ENCODE measurements at regions not wholly inside any gene's neighbourhood (a gene's known extent, or its start where the extent isn't known, plus 50 kb on each side); places are given as distances from the start of the nearest gene placed in this dataset.

- TF ChIP-seq GATA3 (IDR thresholded peaks at IDR 0.05; ENCODE audit: low read depth, low read length), result no peak
- TF ChIP-seq GATA2 (IDR thresholded peaks at IDR 0.05; ENCODE audit: low read depth, low read length), result no peak
Measured at GRCh38 chr2:163319006-163319405, 416.8 kb downstream of the FIGN start.

- TF ChIP-seq GATA2 (IDR thresholded peaks at IDR 0.05; ENCODE audit: low read depth, low read length) (no peak), GATA3 (IDR thresholded peaks at IDR 0.05; ENCODE audit: low read depth, low read length) (no peak)
Measured at GRCh38 chr2:163314712-163315111, 421.1 kb downstream of the FIGN start.

GRCh38 chr2:163312713-163313112 lies 423.1 kb downstream of the FIGN start:
- TF ChIP-seq GATA2 (IDR thresholded peaks at IDR 0.05; ENCODE audit: low read depth, low read length), result no peak
- TF ChIP-seq GATA3 (IDR thresholded peaks at IDR 0.05; ENCODE audit: low read depth, low read length), result no peak

GRCh38 chr2:163306647-163307046 lies 429.2 kb downstream of the FIGN start:
- no peak for TF ChIP-seq GATA2 (IDR thresholded peaks at IDR 0.05; ENCODE audit: low read depth, low read length)
- TF ChIP-seq GATA3 (IDR thresholded peaks at IDR 0.05; ENCODE audit: low read depth, low read length), result no peak

GRCh38 chr2:163302141-163302540 lies 433.7 kb downstream of the FIGN start:
- no peak for TF ChIP-seq GATA2 (IDR thresholded peaks at IDR 0.05; ENCODE audit: low read depth, low read length)
- TF ChIP-seq GATA3 (IDR thresholded peaks at IDR 0.05; ENCODE audit: low read depth, low read length), result no peak

GRCh38 chr2:163291790-163292189 lies 444.0 kb downstream of the FIGN start:
- no peak for TF ChIP-seq GATA3 (IDR thresholded peaks at IDR 0.05; ENCODE audit: low read depth, low read length)

- TF ChIP-seq GATA3 (IDR thresholded peaks at IDR 0.05; ENCODE audit: low read depth, low read length) (no peak), GATA2 (IDR thresholded peaks at IDR 0.05; ENCODE audit: low read depth, low read length) (no peak)
Measured at GRCh38 chr2:163281717-163282116, 443.1 kb upstream of the KCNH7 start.

- no peak for TF ChIP-seq GATA2 (IDR thresholded peaks at IDR 0.05; ENCODE audit: low read depth, low read length)
- no peak for TF ChIP-seq GATA3 (IDR thresholded peaks at IDR 0.05; ENCODE audit: low read depth, low read length)
Measured at GRCh38 chr2:163269374-163270021, 430.9 kb upstream of the KCNH7 start.

- TF ChIP-seq GATA2 (IDR thresholded peaks at IDR 0.05; ENCODE audit: low read depth, low read length) (no peak), GATA3 (IDR thresholded peaks at IDR 0.05; ENCODE audit: low read depth, low read length) (no peak)
Measured at GRCh38 chr2:163266772-163267171, 428.2 kb upstream of the KCNH7 start.

- TF ChIP-seq GATA3 (IDR thresholded peaks at IDR 0.05; ENCODE audit: low read depth, low read length) (no peak), GATA2 (IDR thresholded peaks at IDR 0.05; ENCODE audit: low read depth, low read length) (no peak)
Measured at GRCh38 chr2:163265562-163265961, 427.0 kb upstream of the KCNH7 start.

GRCh38 chr2:163264341-163264740 lies 425.8 kb upstream of the KCNH7 start:
- TF ChIP-seq GATA2 (IDR thresholded peaks at IDR 0.05; ENCODE audit: low read depth, low read length), result no peak
- no peak for TF ChIP-seq GATA3 (IDR thresholded peaks at IDR 0.05; ENCODE audit: low read depth, low read length)

GRCh38 chr2:163259489-163259888 lies 420.9 kb upstream of the KCNH7 start:
- TF ChIP-seq GATA2 (IDR thresholded peaks at IDR 0.05; ENCODE audit: low read depth, low read length) (no peak), GATA3 (IDR thresholded peaks at IDR 0.05; ENCODE audit: low read depth, low read length) (no peak)

- TF ChIP-seq GATA2 (IDR thresholded peaks at IDR 0.05; ENCODE audit: low read depth, low read length) (no peak), GATA3 (IDR thresholded peaks at IDR 0.05; ENCODE audit: low read depth, low read length) (no peak)
Measured at GRCh38 chr2:163255086-163255485, 416.5 kb upstream of the KCNH7 start.

- TF ChIP-seq GATA3 (IDR thresholded peaks at IDR 0.05; ENCODE audit: low read depth, low read length), result no peak
- no peak for TF ChIP-seq GATA2 (IDR thresholded peaks at IDR 0.05; ENCODE audit: low read depth, low read length)
Measured at GRCh38 chr2:163253621-163254285, 415.2 kb upstream of the KCNH7 start.

GRCh38 chr2:163252199-163252598 lies 413.6 kb upstream of the KCNH7 start:
- no peak for TF ChIP-seq GATA3 (IDR thresholded peaks at IDR 0.05; ENCODE audit: low read depth, low read length)
- no peak for TF ChIP-seq GATA2 (IDR thresholded peaks at IDR 0.05; ENCODE audit: low read depth, low read length)

All from SH-SY5Y (cell line).